ENCODE measurements at regions not wholly inside any gene's neighbourhood (a gene's known extent, or its start where the extent isn't known, plus 50 kb on each side); places are given as distances from the start of the nearest gene placed in this dataset.

DNA sequence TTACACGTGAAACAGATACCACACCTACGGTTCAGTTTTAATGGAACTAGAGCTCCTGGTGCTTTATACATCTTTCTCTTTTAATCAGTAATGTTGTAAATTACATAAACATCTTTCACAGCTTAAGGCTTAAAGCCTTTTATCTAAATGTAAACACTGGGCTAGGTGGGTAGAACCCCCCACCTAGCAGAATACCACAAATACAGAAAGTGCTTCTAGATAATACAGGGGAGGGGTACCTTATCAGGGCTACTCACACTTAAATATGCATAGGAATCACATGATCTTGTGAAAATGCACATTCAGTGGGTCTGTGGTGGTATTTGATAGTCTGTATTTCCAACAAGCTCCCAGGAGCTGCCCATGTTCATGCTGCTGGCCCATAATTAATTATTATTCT, 256.4 kb upstream of the TARS1 start:
- TF ChIP-seq, protein P1, sequence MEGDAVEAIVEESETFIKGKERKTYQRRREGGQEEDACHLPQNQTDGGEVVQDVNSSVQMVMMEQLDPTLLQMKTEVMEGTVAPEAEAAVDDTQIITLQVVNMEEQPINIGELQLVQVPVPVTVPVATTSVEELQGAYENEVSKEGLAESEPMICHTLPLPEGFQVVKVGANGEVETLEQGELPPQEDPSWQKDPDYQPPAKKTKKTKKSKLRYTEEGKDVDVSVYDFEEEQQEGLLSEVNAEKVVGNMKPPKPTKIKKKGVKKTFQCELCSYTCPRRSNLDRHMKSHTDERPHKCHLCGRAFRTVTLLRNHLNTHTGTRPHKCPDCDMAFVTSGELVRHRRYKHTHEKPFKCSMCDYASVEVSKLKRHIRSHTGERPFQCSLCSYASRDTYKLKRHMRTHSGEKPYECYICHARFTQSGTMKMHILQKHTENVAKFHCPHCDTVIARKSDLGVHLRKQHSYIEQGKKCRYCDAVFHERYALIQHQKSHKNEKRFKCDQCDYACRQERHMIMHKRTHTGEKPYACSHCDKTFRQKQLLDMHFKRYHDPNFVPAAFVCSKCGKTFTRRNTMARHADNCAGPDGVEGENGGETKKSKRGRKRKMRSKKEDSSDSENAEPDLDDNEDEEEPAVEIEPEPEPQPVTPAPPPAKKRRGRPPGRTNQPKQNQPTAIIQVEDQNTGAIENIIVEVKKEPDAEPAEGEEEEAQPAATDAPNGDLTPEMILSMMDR (IDR thresholded peaks at IDR 0.05; ENCODE audit: borderline replicate concordance, extremely low read depth, low read length, poor library complexity, severe bottlenecking): no peak
- no peak for TF ChIP-seq EZH2 (IDR thresholded peaks at IDR 0.05; ENCODE audit: borderline replicate concordance, low read depth, low read length, severe bottlenecking)
